Hematopoietic multipotent progenitor cell treated with erythropoietin and hydrocortisone succinate and interleukin-3 and kit ligand, for 15 days (in vitro differentiated cells): ENCODE measurements at regions not wholly inside any gene's neighbourhood (a gene's known extent, or its start where the extent isn't known, plus 50 kb on each side); places are given as distances from the start of the nearest gene placed in this dataset.

Experiments
- DNase-seq: peaks from one replicate; pipeline ENCODE4 v3.0.0-alpha.2; 2015; ENCODE audit warnings: low spot score

- no peak for DNase-seq
These were observed 293.3 kb upstream of the TPM1 start for GRCh38 chr15:62749036-62749815.

GRCh38 chr15:62750471-62750870, 292.1 kb upstream of the TPM1 start:
- DNase-seq: no peak

GRCh38 chr15:62752657-62753517, 289.7 kb upstream of the TPM1 start:
- DNase-seq: no peak

- no peak for DNase-seq
These were observed 288.9 kb upstream of the TPM1 start for GRCh38 chr15:62753518-62754221.

GRCh38 chr15:62756326-62756994, 286.1 kb upstream of the TPM1 start:
- DNase-seq: no peak

- DNase-seq: no peak
These were observed 285.6 kb upstream of the TPM1 start for GRCh38 chr15:62756995-62757360.

GRCh38 chr15:62757535-62757934, 285.0 kb upstream of the TPM1 start:
- no peak for DNase-seq

GRCh38 chr15:62758126-62758951, 284.2 kb upstream of the TPM1 start:
- no peak for DNase-seq

GRCh38 chr15:62758952-62759349, 283.6 kb upstream of the TPM1 start:
- no peak for DNase-seq

- no peak for DNase-seq
These were observed 282.0 kb upstream of the TPM1 start for GRCh38 chr15:62760538-62760937.

- no peak for DNase-seq
These were observed 276.6 kb upstream of the TPM1 start for GRCh38 chr15:62765916-62766315.

GRCh38 chr15:62766599-62766998, 275.9 kb upstream of the TPM1 start:
- DNase-seq: no peak

GRCh38 chr15:62769604-62770003, 272.9 kb upstream of the TPM1 start:
- no peak for DNase-seq

GRCh38 chr15:62770111-62770660, 272.4 kb upstream of the TPM1 start:
- DNase-seq: no peak

GRCh38 chr15:62770752-62771151, 271.8 kb upstream of the TPM1 start:
- no peak for DNase-seq

GRCh38 chr15:62771234-62771633, 271.3 kb upstream of the TPM1 start:
- DNase-seq: no peak

GRCh38 chr15:62773369-62774165, 269.0 kb upstream of the TPM1 start:
- DNase-seq: no peak

GRCh38 chr15:62775932-62776331, 266.6 kb upstream of the TPM1 start:
- DNase-seq: no peak

- DNase-seq: no peak
These were observed 264.9 kb upstream of the TPM1 start for GRCh38 chr15:62777671-62778070.
